Smooth muscle cell (in vitro differentiated cells): ENCODE measurements at regions not wholly inside any gene's neighbourhood (a gene's known extent, or its start where the extent isn't known, plus 50 kb on each side); places are given as distances from the start of the nearest gene placed in this dataset.

ENCODE experiments used
- DNase-seq: peaks from one replicate; lab custom pipeline; 2025; ENCODE audit not compliant: unreplicated experiment; lab: John Stamatoyannopoulos, UW
- H2AFZ ChIP-seq: fragments of 200-600 bp; sonication (generic); 2 replicates; pipeline ENCODE4 v1.6.0; 2016; ENCODE audit warnings: antibody characterized with exemption, low read depth, mild to moderate bottlenecking
- H3F3A ChIP-seq: fragments of 200-600 bp; sonication (generic); 2 replicates; pipeline ENCODE4 v1.6.0; 2017; ENCODE audit warnings: antibody characterized with exemption, low read depth
- H3K27ac ChIP-seq: fragments of 200-600 bp; sonication (generic); 2 replicates; pipeline ENCODE4 v1.5.1; 2016; ENCODE audit warnings: low read depth, mild to moderate bottlenecking
- H3K27me3 ChIP-seq: fragments of 200-600 bp; sonication (generic); 2 replicates; pipeline ENCODE4 v1.6.1; 2016; ENCODE audit warnings: low read depth, mild to moderate bottlenecking
- H3K36me3 ChIP-seq: fragments of 200-600 bp; sonication (generic); 2 replicates; pipeline ENCODE4 v1.5.1; 2016; ENCODE audit warnings: low read depth
- H3K4me1 ChIP-seq: fragments of 200-600 bp; sonication (generic); 2 replicates; pipeline ENCODE4 v1.5.1; 2016; ENCODE audit warnings: low read depth
- H3K4me2 ChIP-seq: fragments of 200-600 bp; sonication (generic); 2 replicates; pipeline ENCODE4 v1.6.0; 2016; ENCODE audit warnings: mild to moderate bottlenecking
- H3K4me3 ChIP-seq: fragments of 200-600 bp; sonication (generic); 2 replicates; pipeline ENCODE4 v1.5.1; 2016; ENCODE audit warnings: mild to moderate bottlenecking
- H3K79me2 ChIP-seq: fragments of 200-600 bp; sonication (generic); 2 replicates; pipeline ENCODE4 v1.6.0; 2016; ENCODE audit warnings: low read depth, mild to moderate bottlenecking
- H3K9ac ChIP-seq: fragments of 200-600 bp; sonication (generic); 2 replicates; pipeline ENCODE4 v1.6.0; 2016; ENCODE audit warnings: low read depth
- H3K9me3 ChIP-seq: fragments of 200-600 bp; sonication (generic); replicated peaks from 2 replicates; pipeline ENCODE4 v1.5.1; 2016; ENCODE audit warnings: low read depth
- H4K20me1 ChIP-seq: fragments of 200-600 bp; sonication (generic); 2 replicates; pipeline ENCODE4 v1.6.0; 2016; ENCODE audit warnings: low read depth
- CTCF ChIP-seq: fragments of 200-600 bp; sonication (generic); IDR thresholded peaks from 2 replicates; pipeline ENCODE4 v1.5.1; 2017; ENCODE audit warnings: borderline replicate concordance, mild to moderate bottlenecking, antibody characterized with exemption; ENCODE audit not compliant: insufficient read depth, poor library complexity, severe bottlenecking
- WGBS: methylation state at CpG from one replicate; pipeline ENCODE4 v1.1.7; 2016; ENCODE audit warnings: low lambda C conversion rate; 5-methylcytosine and 5-hydroxymethylcytosine counted together

- H3K4me3 ChIP-seq, result no peak overlapping the region
These were observed 716.3 kb upstream of the MDGA2 start for GRCh38 chr14:48391661-48392060.

GRCh38 chr14:48390346-48390745 is 714.9 kb upstream of the MDGA2 start:
- Histone ChIP-seq H3K4me3 (no peak overlapping the region), H3K4me1 (no peaks in the 10 kb centered on the region), H2AFZ (peak overlapping the region; percentile 8), H3F3A (no peaks in the 10 kb centered on the region), H3K27me3 (no peaks in the 10 kb centered on the region), H3K36me3 (no peaks in the 10 kb centered on the region), H3K9ac (no peak overlapping the region), H3K9me3 (no peaks in the 10 kb centered on the region), H3K4me2 (peak overlapping the region; percentile 35), H3K27ac (peak overlapping the region; percentile 68), H3K79me2 (no peaks in the 10 kb centered on the region), H4K20me1 (no peaks in the 10 kb centered on the region)
- 87% methylated on average over 2 of the region's 2 CpGs for WGBS
- no peak for TF ChIP-seq CTCF
- DNase-seq, result no peak

More at GRCh38 chr14:48391661-48392060, 716.3 kb upstream of the MDGA2 start:
- Histone ChIP-seq H3K9ac (no peak overlapping the region), H2AFZ (peak overlapping the region; percentile 54), H3K4me2 (peak overlapping the region; percentile 68), H3K27me3 (no peaks in the 10 kb centered on the region), H3K9me3 (no peaks in the 10 kb centered on the region), H3K36me3 (no peaks in the 10 kb centered on the region), H3K27ac (peak overlapping the region; percentile 68), H3K4me1 (no peaks in the 10 kb centered on the region), H3F3A (no peaks in the 10 kb centered on the region), H3K79me2 (no peaks in the 10 kb centered on the region), H4K20me1 (no peaks in the 10 kb centered on the region)
- DNase-seq, result no peak
- WGBS, result 13% methylated on average over 5 of the region's 5 CpGs
- TF ChIP-seq CTCF, result no peak

- Histone ChIP-seq H4K20me1 (no peaks in the 10 kb centered on the region), H3K4me2 (no peak overlapping the region), H3K27ac (no peak overlapping the region), H3K36me3 (no peaks in the 10 kb centered on the region), H3K4me3 (no peak overlapping the region), H3K9ac (no peak overlapping the region), H2AFZ (no peak overlapping the region), H3K79me2 (no peaks in the 10 kb centered on the region), H3K9me3 (no peaks in the 10 kb centered on the region), H3F3A (no peaks in the 10 kb centered on the region), H3K4me1 (no peaks in the 10 kb centered on the region), H3K27me3 (no peaks in the 10 kb centered on the region)
- TF ChIP-seq CTCF, result no peak
- 59% methylated on average over 1 of the region's 1 CpG for WGBS
- no peak for DNase-seq
These were observed 709.4 kb upstream of the MDGA2 start for GRCh38 chr14:48384821-48385220.

GRCh38 chr14:48382961-48383360 is 707.6 kb upstream of the MDGA2 start:
- Histone ChIP-seq H3K27me3 (no peaks in the 10 kb centered on the region), H4K20me1 (no peaks in the 10 kb centered on the region), H3K9me3 (no peaks in the 10 kb centered on the region), H3K79me2 (no peaks in the 10 kb centered on the region), H3K4me2 (no peak overlapping the region), H3K9ac (no peak overlapping the region), H3K4me1 (no peaks in the 10 kb centered on the region), H3F3A (no peaks in the 10 kb centered on the region), H3K36me3 (no peaks in the 10 kb centered on the region), H3K27ac (no peak overlapping the region), H2AFZ (no peak overlapping the region), H3K4me3 (no peak overlapping the region)
- TF ChIP-seq CTCF, result no peak
- DNase-seq, result no peak
- 91% methylated on average over 13 of the region's 13 CpGs for WGBS
